GM19025 (cell line): ENCODE measurements at regions not wholly inside any gene's neighbourhood (a gene's known extent, or its start where the extent isn't known, plus 50 kb on each side); places are given as distances from the start of the nearest gene placed in this dataset.

Experiments used
- ATAC-seq: cut with Tn5 transposase; IDR thresholded peaks from one replicate; pipeline ENCODE4 v1.9.1; 2021; ENCODE audit warnings: mild to moderate bottlenecking, low read depth, moderate library complexity; ENCODE audit not compliant: unreplicated experiment

DNA sequence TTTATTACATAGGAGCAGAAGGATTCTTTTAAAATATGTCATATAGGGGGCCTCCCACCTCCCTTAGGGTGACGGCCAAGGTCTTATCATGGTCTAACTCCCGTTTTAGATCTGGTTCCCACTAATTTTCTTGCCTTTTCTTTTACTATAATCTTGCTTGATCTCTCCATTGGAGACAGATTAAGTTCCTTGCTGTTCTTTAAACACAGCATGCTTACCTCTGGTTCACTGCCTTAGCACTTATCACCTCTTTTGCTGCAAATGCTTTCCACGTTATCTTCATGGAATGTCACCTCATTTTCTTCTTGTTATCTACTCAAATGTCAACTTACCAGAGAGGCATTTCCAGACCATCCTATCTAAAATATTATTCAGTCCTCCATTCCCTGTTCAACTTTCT, 1047.6 kb downstream of the TLE4 start:
- no peak for ATAC-seq

DNA sequence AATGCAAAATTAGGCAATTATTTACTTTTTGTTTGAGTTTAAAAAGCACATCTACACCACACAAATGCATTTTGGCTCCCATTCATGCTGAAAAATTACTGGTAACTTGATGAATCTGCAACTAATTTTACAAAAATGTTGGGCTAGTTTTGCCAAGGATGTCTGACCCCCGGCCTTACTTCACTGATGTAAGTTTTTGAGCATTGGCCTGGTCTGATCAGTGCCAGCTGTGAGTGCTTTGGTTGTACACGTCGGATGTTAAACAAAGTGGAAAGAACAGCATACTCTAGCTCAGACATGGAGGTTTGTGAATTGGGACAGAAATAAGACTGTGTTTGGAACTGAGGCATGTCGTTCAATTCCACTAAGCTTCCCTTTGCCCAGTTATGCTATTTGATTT, 1044.2 kb downstream of the TLE4 start:
- no peak for ATAC-seq

DNA sequence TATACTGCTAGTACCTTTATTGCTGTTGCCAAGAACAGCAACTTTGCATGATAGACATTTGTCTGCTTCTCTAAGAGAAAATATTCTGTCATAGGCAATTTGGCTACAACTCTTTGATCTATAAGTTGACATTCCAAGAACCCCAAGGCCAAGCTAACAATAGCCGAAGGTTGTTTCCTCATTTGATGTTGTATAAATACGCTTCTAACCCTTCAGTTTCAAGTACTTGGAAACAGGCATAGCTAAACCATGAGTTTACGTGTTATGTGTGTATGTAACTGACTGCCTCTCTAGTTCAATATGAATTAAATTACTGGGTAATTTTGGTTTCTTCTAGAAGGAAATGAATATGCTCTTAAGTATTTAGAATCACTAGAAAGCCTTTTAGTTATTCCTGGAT, 1034.0 kb downstream of the TLE4 start:
- ATAC-seq: no peak

DNA sequence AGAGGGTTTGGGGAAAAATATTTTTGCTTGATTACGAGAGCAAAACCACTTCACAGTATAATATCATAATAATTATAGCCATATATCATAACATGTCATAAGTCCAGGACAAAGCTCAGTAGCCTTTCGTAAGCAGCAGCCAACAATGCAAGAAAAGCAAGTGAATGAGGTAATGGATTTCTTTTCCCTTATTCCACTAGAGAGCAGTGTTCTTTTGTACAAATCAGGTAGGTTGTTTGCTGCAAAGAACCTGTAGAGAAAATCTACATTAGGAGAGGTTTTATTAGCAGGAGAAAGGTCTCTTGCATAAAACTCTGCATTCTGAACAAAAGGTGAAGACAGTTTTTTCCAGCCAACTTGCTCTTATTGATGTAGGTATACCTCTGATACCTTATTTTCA, 1033.4 kb downstream of the TLE4 start:
- ATAC-seq: no peak

GRCh38 chr9:80602291-80602690, 1030.5 kb downstream of the TLE4 start:
- no peak for ATAC-seq

GRCh38 chr9:80596579-80596978, 1024.8 kb downstream of the TLE4 start:
- no peak for ATAC-seq

DNA sequence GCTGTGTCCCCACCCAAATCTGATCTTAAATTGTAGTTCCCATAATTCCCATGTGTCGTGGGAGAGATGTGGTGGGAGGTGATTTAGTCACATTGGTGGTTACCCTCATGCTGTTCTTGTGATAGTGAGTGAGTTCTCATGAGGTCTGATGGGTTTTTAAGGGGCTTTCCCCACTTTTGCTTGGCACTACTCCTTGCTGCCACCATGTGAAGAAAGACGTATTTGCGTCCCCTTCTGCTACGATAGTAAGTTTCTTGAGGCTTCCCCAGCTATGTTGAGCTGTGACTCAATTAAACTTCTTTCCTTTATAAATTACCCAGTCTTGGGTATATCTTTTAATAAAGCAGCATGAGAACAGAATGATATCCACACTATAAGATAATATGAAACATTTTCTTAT, 1023.4 kb downstream of the TLE4 start:
- ATAC-seq: no peak

DNA sequence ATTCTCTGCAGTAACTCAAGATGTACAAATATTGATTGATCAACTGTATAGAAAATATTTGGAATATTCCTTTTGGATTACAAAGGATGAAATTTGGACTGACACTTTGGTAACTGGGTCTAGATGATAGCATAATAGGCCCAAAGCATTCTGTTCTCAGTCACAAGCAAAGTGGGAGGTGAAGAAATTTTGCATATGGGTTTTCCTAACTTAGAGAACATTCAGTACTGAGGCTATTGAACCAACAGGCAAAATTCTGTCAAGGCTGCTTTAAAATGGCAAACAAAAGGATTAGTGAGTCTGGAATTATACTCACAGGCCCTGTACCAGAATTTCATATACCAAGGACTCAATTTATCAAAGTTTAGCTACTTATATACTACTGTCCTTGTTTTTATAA, 1020.6 kb downstream of the TLE4 start:
- ATAC-seq: no peak

DNA sequence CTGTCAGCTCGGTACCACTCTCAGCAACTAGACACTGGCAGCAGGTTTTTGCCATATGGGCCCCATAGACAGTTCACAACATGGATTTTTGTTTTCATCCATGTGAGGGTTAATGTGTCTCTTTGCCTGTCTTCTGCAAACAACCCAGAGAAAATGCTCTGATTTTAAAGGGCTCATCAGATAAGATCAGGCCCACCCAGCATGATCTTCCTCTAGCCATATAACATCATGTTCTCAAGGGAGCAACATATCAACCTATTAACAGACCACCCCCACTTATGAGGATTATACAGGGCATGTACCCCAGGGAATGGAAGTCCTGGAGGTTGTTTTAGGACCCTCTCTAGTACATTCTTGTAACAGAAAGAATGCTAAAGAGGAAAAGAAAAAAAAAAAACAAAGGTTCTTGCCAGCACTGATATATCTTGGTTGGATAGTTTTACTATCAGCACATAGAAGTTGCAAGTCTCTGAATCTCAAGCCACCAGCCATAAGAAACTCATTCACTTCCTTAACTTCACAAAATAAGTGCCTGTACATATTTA, 1015.1 kb downstream of the TLE4 start:
- no peak for ATAC-seq

- no peak for ATAC-seq
These were observed 1000.2 kb downstream of the TLE4 start for GRCh38 chr9:80571953-80572352.

DNA sequence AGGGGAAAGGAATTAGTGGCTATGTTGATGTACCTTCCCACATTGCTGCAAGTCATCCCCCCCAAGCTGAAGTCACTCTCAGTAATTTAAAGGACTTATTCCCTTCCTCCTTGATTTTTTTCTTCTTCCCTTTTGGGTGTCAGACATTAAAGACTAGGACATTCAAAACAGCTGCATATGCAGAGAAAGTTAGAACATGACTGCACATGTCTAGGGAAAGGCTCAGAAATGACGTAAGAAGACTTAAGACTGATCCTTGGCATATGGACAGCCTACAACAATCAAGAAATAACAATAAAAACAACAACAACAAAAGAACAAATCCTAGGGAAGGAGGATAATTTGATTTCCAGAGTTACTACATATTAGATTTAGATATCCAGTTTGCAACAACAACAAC, 997.5 kb downstream of the TLE4 start:
- ATAC-seq: no peak

- ATAC-seq: no peak
These were observed 989.8 kb downstream of the TLE4 start for GRCh38 chr9:80561526-80561925.

GRCh38 chr9:80560976-80561375, 989.2 kb downstream of the TLE4 start:
- ATAC-seq: no peak

DNA sequence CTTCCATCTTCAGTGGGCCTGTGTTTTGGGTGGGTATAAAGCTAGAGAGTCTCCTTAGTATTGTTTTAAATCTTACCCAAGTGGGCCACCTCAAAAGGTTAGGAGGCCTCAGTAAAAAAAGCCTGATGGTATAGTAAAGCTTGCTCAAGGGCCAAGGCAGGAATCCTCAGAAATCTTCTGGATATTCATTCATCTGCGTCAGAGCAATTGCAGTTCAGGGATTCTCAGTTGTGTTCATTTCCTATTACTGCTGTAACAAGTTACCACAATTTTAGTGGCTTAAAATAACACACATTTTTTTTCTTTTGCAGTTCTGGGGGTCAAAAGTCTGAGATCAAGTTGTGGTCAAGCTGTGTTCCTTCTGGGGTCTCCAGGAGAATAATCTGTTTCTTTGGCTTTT, 985.5 kb downstream of the TLE4 start:
- no peak for ATAC-seq

- ATAC-seq: no peak
These were observed 984.9 kb downstream of the TLE4 start for GRCh38 chr9:80556631-80557030.

DNA sequence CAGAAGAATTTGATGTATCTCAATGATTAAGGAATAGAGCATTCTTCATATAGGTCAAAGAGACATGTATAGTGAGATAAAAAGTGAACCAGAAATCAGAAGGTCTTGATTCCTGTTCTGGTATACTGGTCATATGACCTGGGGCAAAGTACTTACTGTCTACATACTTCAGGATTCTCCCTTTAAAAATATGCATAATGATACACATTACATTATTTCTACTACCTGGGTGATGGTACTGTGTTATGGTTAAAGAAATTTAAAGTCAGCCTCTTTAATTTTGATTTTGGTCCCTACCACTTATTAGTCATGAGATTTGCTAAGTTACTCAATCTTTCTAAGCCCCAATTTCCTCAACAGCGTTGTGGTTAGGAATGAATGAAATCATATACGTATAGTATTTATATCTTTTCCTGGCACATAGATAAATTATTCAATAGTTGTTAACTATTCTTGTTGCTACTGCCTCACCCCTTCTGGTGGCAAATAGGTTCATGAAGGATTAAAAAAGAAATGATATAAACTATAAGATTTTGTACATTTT, 984.1 kb downstream of the TLE4 start:
- ATAC-seq: no peak

DNA sequence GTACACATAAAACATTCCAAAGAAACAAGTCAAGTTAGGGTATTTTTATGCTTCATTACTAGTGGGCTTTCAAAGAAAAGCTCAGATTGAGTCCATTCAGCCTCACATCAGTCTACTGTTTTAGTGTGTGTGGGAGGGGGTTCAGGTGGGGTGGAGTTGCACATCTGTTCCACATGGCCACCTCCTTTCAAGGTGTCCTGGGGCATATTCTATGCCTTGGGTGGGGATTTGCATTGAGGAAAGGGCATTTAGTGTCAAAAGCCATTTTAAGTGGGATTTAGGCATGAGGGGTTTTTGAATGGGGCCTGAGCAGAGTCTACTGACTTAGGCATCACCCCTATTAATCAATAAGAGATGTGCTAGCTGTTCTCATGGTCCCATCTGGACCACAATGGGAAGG, 983.1 kb downstream of the TLE4 start:
- ATAC-seq: no peak

- no peak for ATAC-seq
These were observed 982.5 kb downstream of the TLE4 start for GRCh38 chr9:80554301-80554700.

GRCh38 chr9:80552931-80553330, 981.2 kb downstream of the TLE4 start:
- ATAC-seq: no peak

GRCh38 chr9:80550181-80550580, 978.4 kb downstream of the TLE4 start:
- no peak for ATAC-seq

DNA sequence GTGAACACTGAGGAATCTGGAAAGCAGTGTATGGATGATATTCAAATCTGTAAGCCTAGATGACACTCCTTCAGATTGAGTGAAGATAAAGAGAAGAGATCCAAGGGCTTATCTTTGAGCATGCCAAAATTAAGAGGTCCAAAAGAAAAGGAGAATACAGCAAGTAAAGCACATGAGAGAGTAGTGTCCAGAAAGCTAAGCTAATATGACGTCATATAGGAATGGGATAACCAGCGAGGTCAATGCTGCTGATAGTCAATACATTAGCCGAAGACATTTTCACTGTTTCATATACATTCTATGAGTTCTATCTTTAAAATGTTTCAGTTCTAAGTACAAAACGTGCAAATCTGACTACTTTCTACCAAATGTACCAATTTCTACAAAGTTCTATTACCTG, 975.8 kb downstream of the TLE4 start:
- ATAC-seq: no peak

DNA sequence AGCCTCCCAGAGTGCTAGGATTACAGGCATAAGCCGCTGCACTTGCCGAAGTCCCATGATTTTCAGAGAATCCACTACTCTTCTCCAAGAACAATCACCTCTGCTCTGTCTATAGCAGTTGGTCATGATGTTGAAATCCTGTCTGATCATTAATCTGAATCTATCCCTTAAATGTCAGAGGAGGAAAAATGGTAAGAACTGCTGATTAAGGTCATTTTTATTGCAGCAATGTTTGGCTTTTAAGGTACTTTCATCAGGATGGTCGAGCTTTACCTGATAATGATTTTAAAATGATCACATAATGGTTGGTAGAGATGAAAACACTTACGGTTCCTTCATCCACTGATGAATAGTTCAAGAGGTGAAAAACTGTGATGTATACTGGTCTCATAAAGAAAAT, 968.6 kb downstream of the TLE4 start:
- no peak for ATAC-seq

DNA sequence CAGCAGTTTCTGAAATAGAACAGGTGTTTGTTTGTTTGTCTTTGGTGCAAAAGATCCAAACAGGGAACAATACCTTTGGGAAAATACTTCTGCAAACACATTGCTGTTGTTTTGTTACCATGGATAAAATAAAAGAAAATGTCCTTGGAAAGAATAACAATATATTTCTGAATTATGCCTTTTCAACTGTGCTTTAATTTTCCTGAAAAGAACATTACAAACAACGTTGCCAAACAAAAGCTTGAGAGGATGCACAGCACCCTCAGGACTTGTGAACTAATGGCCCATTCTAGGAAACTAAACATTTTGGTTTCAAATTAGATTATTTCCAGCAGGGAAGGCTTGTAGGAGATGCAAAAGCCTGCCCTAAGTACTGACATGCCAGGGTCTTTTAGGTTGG, 967.2 kb downstream of the TLE4 start:
- ATAC-seq: no peak
